DMS153 treated with DMSO at 0.1 percent for 48 hours (cell line): ENCODE measurements at regions not wholly inside any gene's neighbourhood (a gene's known extent, or its start where the extent isn't known, plus 50 kb on each side); places are given as distances from the start of the nearest gene placed in this dataset.
"Not testable (repeated sequence)": the region's sequence is repeated elsewhere in the genome, so short reads cannot be mapped to it uniquely, and the experiment has no call there.

Source experiments
- DNase-seq: peaks from one replicate; lab custom pipeline; 2025; ENCODE audit not compliant: unreplicated experiment; lab: John Stamatoyannopoulos, UW

GRCh38 chr10:130345728-130346127, 209.5 kb downstream of the GLRX3 start:
- peak; percentile 35 for DNase-seq

GRCh38 chr10:130350996-130351395, 214.8 kb downstream of the GLRX3 start:
- DNase-seq, result no peak

GRCh38 chr10:130351466-130352290, 215.5 kb downstream of the GLRX3 start:
- no peak for DNase-seq

- no peak for DNase-seq
These were observed 216.1 kb downstream of the GLRX3 start for GRCh38 chr10:130352291-130352645.

- DNase-seq, result no peak
These were observed 217.9 kb downstream of the GLRX3 start for GRCh38 chr10:130353928-130354572.

GRCh38 chr10:130354573-130354954, 218.4 kb downstream of the GLRX3 start:
- no peak for DNase-seq

- no peak for DNase-seq
These were observed 219.0 kb downstream of the GLRX3 start for GRCh38 chr10:130354976-130355795.

GRCh38 chr10:130356429-130356828, 220.2 kb downstream of the GLRX3 start:
- DNase-seq, result not testable (repeated sequence)

- DNase-seq, result no peak
These were observed 221.0 kb downstream of the GLRX3 start for GRCh38 chr10:130357226-130357625.

GRCh38 chr10:130357951-130358350, 221.8 kb downstream of the GLRX3 start:
- no peak for DNase-seq

GRCh38 chr10:130358981-130359650, 222.9 kb downstream of the GLRX3 start:
- DNase-seq, result peak; percentile 49

GRCh38 chr10:130359711-130360110, 223.5 kb downstream of the GLRX3 start:
- DNase-seq, result no peak

- DNase-seq, result peak; percentile 22
These were observed 224.7 kb downstream of the GLRX3 start for GRCh38 chr10:130360826-130361311.

- no peak for DNase-seq
These were observed 225.3 kb downstream of the GLRX3 start for GRCh38 chr10:130361351-130362105.

GRCh38 chr10:130362308-130362761, 226.1 kb downstream of the GLRX3 start:
- peak; percentile 43 for DNase-seq

- DNase-seq, result no peak
These were observed 226.9 kb downstream of the GLRX3 start for GRCh38 chr10:130363051-130363450.

- DNase-seq, result no peak
These were observed 227.8 kb downstream of the GLRX3 start for GRCh38 chr10:130363899-130364445.

- DNase-seq, result peak; percentile 56
These were observed 228.6 kb downstream of the GLRX3 start for GRCh38 chr10:130364631-130365411.
